Large intestine (tissue), 3 donors: ENCODE measurements at regions not wholly inside any gene's neighbourhood (a gene's known extent, or its start where the extent isn't known, plus 50 kb on each side); places are given as distances from the start of the nearest gene placed in this dataset.

Source experiments
- DNase-seq, 2 donors: peaks; one replicate each; pipeline versions ENCODE4 v3.0.0 to v3.0.0-alpha.2; 2013
- H3K27ac ChIP-seq: one replicate; pipeline ENCODE4 v1.5.1; 2013; ENCODE audit warnings: low read length
- H3K27me3 ChIP-seq: 2 replicates; pipeline ENCODE4 v1.6.1; 2013; ENCODE audit warnings: low read length; ENCODE audit not compliant: control insufficient read depth, insufficient read depth
- H3K36me3 ChIP-seq: 2 replicates; pipeline ENCODE4 v1.6.1; 2013; ENCODE audit warnings: low read length; ENCODE audit not compliant: control insufficient read depth, insufficient read depth
- H3K4me1 ChIP-seq: one replicate; pipeline ENCODE4 v1.6.1; 2013; ENCODE audit warnings: low read length; ENCODE audit not compliant: control insufficient read depth, insufficient read depth
- H3K4me3 ChIP-seq: one replicate; pipeline ENCODE4 v1.5.1; 2013; ENCODE audit warnings: low read length
- H3K9me3 ChIP-seq: one replicate; pipeline ENCODE4 v1.6.1; 2013; ENCODE audit warnings: mild to moderate bottlenecking, low read depth, low read length, moderate library complexity; ENCODE audit not compliant: control insufficient read depth
- WGBS: methylation state at CpG from one replicate; pipeline ENCODE4 v1.1.5; 2013; ENCODE audit warnings: low lambda C conversion rate; ENCODE audit not compliant: insufficient coverage; 5-methylcytosine and 5-hydroxymethylcytosine counted together

GRCh38 chr7:21137640-21138039, 290.2 kb upstream of the SP4 start:
- WGBS: 92% methylated on average over 2 of the region's 3 CpGs

GRCh38 chr7:21140622-21141021, 287.3 kb upstream of the SP4 start:
- no CpG with 5 or more reads among the region's 3 CpGs for WGBS
- H3K4me1 ChIP-seq: no peaks in the 10 kb centered on the region
- no peaks in the 10 kb centered on the region for H3K36me3 ChIP-seq
- no peak for DNase-seq
- H3K9me3 ChIP-seq: no peaks in the 10 kb centered on the region
- H3K27ac ChIP-seq: no peak overlapping the region
- no peaks in the 10 kb centered on the region for H3K27me3 ChIP-seq
- H3K4me3 ChIP-seq: no peak overlapping the region

More at GRCh38 chr7:21137640-21138039, 290.2 kb upstream of the SP4 start:
- Histone ChIP-seq H3K36me3 (no peaks in the 10 kb centered on the region), H3K27ac (no peak overlapping the region), H3K4me3 (no peak overlapping the region), H3K9me3 (no peaks in the 10 kb centered on the region), H3K27me3 (no peaks in the 10 kb centered on the region), H3K4me1 (no peaks in the 10 kb centered on the region)
- no peak for DNase-seq

GRCh38 chr7:21141476-21141875, 286.4 kb upstream of the SP4 start:
- no peaks in the 10 kb centered on the region for H3K36me3 ChIP-seq
- no peaks in the 10 kb centered on the region for H3K9me3 ChIP-seq
- H3K27me3 ChIP-seq: no peaks in the 10 kb centered on the region
- H3K27ac ChIP-seq: no peak overlapping the region
- no CpG with 5 or more reads among the region's 3 CpGs for WGBS
- no peak for DNase-seq
- no peak overlapping the region for H3K4me3 ChIP-seq
- no peaks in the 10 kb centered on the region for H3K4me1 ChIP-seq

GRCh38 chr7:21142081-21142480, 285.8 kb upstream of the SP4 start:
- no peaks in the 10 kb centered on the region for H3K9me3 ChIP-seq
- no peaks in the 10 kb centered on the region for H3K36me3 ChIP-seq
- H3K27ac ChIP-seq: no peak overlapping the region
- H3K4me1 ChIP-seq: no peaks in the 10 kb centered on the region
- H3K27me3 ChIP-seq: no peaks in the 10 kb centered on the region
- WGBS: no CpG with 5 or more reads among the region's 8 CpGs
- no peak for DNase-seq
- H3K4me3 ChIP-seq: no peak overlapping the region

- no peaks in the 10 kb centered on the region for H3K4me1 ChIP-seq
- no peak for DNase-seq
- WGBS: no CpG with 5 or more reads among the region's 14 CpGs
- no peak overlapping the region for H3K27ac ChIP-seq
- no peaks in the 10 kb centered on the region for H3K9me3 ChIP-seq
- no peaks in the 10 kb centered on the region for H3K27me3 ChIP-seq
- no peak overlapping the region for H3K4me3 ChIP-seq
- H3K36me3 ChIP-seq: no peaks in the 10 kb centered on the region
Measured at GRCh38 chr7:21146642-21147423, 281.1 kb upstream of the SP4 start.

GRCh38 chr7:21149809-21150208, 278.1 kb upstream of the SP4 start:
- no peak overlapping the region for H3K4me3 ChIP-seq
- DNase-seq: no peak
- WGBS: no CpG with 5 or more reads among the region's 3 CpGs
- H3K36me3 ChIP-seq: no peaks in the 10 kb centered on the region
- H3K27ac ChIP-seq: no peak overlapping the region
- H3K9me3 ChIP-seq: no peaks in the 10 kb centered on the region
- no peaks in the 10 kb centered on the region for H3K27me3 ChIP-seq
- H3K4me1 ChIP-seq: no peaks in the 10 kb centered on the region

GRCh38 chr7:21154614-21155013, 273.3 kb upstream of the SP4 start:
- no peak overlapping the region for H3K4me3 ChIP-seq
- H3K27me3 ChIP-seq: no peaks in the 10 kb centered on the region
- DNase-seq: no peak
- no peaks in the 10 kb centered on the region for H3K36me3 ChIP-seq
- H3K9me3 ChIP-seq: no peaks in the 10 kb centered on the region
- no peak overlapping the region for H3K27ac ChIP-seq
- no peaks in the 10 kb centered on the region for H3K4me1 ChIP-seq
- no CpG with 5 or more reads among the region's 2 CpGs for WGBS

GRCh38 chr7:21159506-21159905, 268.4 kb upstream of the SP4 start:
- H3K27ac ChIP-seq: no peak overlapping the region
- H3K4me3 ChIP-seq: no peak overlapping the region
- no peaks in the 10 kb centered on the region for H3K4me1 ChIP-seq
- no peaks in the 10 kb centered on the region for H3K27me3 ChIP-seq
- DNase-seq: no peak
- H3K36me3 ChIP-seq: no peaks in the 10 kb centered on the region
- no peaks in the 10 kb centered on the region for H3K9me3 ChIP-seq
- WGBS: 73% methylated on average over 1 of the region's 1 CpG

GRCh38 chr7:21160401-21160800, 267.5 kb upstream of the SP4 start:
- no peak overlapping the region for H3K27ac ChIP-seq
- WGBS: 100% methylated on average over 1 of the region's 5 CpGs
- H3K27me3 ChIP-seq: no peaks in the 10 kb centered on the region
- H3K9me3 ChIP-seq: no peaks in the 10 kb centered on the region
- no peak overlapping the region for H3K4me3 ChIP-seq
- H3K36me3 ChIP-seq: no peaks in the 10 kb centered on the region
- DNase-seq: no peak
- no peaks in the 10 kb centered on the region for H3K4me1 ChIP-seq

GRCh38 chr7:21167942-21168341, 259.9 kb upstream of the SP4 start:
- no peaks in the 10 kb centered on the region for H3K4me1 ChIP-seq
- H3K27me3 ChIP-seq: peaks cover 38% of the 10 kb centered on the region
- no peak for DNase-seq
- H3K36me3 ChIP-seq: no peaks in the 10 kb centered on the region
- no peak overlapping the region for H3K4me3 ChIP-seq
- H3K27ac ChIP-seq: no peak overlapping the region
- no peaks in the 10 kb centered on the region for H3K9me3 ChIP-seq
- WGBS: no CpG with 5 or more reads among the region's 2 CpGs
